Liver (tissue), 7 donors: ENCODE measurements at regions not wholly inside any gene's neighbourhood (a gene's known extent, or its start where the extent isn't known, plus 50 kb on each side); places are given as distances from the start of the nearest gene placed in this dataset.

ENCODE experiments used
- DNase-seq: peaks from one replicate; pipeline ENCODE4 v3.0.0-alpha.2; 2017; ENCODE audit warnings: low spot score
- H3K27ac ChIP-seq, 2 donors: one replicate each; pipeline ENCODE4 v1.7.0; 2013; ENCODE audit warnings: inconsistent platforms in 2 of 2, low read length in 2 of 2, control low read depth in 1 of 2, low read depth in 1 of 2, mild to moderate bottlenecking in 1 of 2
- H3K27me3 ChIP-seq, 4 donors: one replicate each; pipeline versions ENCODE4 v1.6.1 to v1.7.0; 2013; ENCODE audit warnings: low read length in 3 of 4, inconsistent platforms in 1 of 4, mild to moderate bottlenecking in 1 of 4, moderate library complexity in 1 of 4; ENCODE audit not compliant: control insufficient read depth in 4 of 4, insufficient read depth in 4 of 4
- H3K36me3 ChIP-seq, 4 donors: one replicate each; pipeline versions ENCODE4 v1.6.1 to v1.7.0; 2013; ENCODE audit warnings: low read length in 3 of 4, mild to moderate bottlenecking in 3 of 4, low read depth in 1 of 4, moderate library complexity in 1 of 4; ENCODE audit not compliant: control insufficient read depth in 4 of 4, insufficient read depth in 3 of 4
- H3K4me1 ChIP-seq, 4 donors: one replicate each; pipeline versions ENCODE4 v1.6.1 to v1.7.0; 2013; ENCODE audit warnings: low read length in 3 of 4, mild to moderate bottlenecking in 3 of 4, moderate library complexity in 1 of 4; ENCODE audit not compliant: control insufficient read depth in 4 of 4, insufficient read depth in 4 of 4
- H3K4me3 ChIP-seq, 3 donors: one replicate each; pipeline versions ENCODE4 v1.6.1 to v1.7.0; 2013; ENCODE audit warnings: low read length in 3 of 3, control low read depth in 1 of 3, low read depth in 1 of 3, mild to moderate bottlenecking in 1 of 3
- H3K9ac ChIP-seq, 2 donors: one replicate each; pipeline ENCODE4 v1.7.0; 2013; ENCODE audit warnings: low read length in 2 of 2, mild to moderate bottlenecking in 2 of 2, moderate library complexity in 2 of 2, control low read depth in 1 of 2, low read depth in 1 of 2
- H3K9me3 ChIP-seq, 4 donors: one replicate each; pipeline versions ENCODE4 v1.6.1 to v1.7.0; 2013; ENCODE audit warnings: low read length in 3 of 4; ENCODE audit not compliant: control insufficient read depth in 4 of 4
- EGR1 ChIP-seq, 2 donors: IDR thresholded peaks; 2 replicates each; pipeline ENCODE4 v1.6.1; 2016 to 2018; ENCODE audit warnings: antibody characterized with exemption in 2 of 2, low read depth in 2 of 2
- FOXA2 ChIP-seq: IDR thresholded peaks from 2 replicates; pipeline ENCODE4 v1.6.1; 2016; ENCODE audit warnings: antibody characterized with exemption
- GABPA ChIP-seq, 2 donors: IDR thresholded peaks in 1 of 2; conservative IDR thresholded peaks in 1 of 2; 2 replicates each; pipeline ENCODE4 v1.6.1; 2016; ENCODE audit warnings: antibody characterized with exemption in 2 of 2, mild to moderate bottlenecking in 1 of 2, moderate library complexity in 1 of 2
- HNF4A ChIP-seq, 2 donors: conservative IDR thresholded peaks; 2 replicates each; pipeline ENCODE4 v1.6.1; 2016; ENCODE audit warnings: antibody characterized with exemption in 2 of 2, mild to moderate bottlenecking in 2 of 2
- HNF4G ChIP-seq: IDR thresholded peaks from 2 replicates; pipeline ENCODE4 v1.6.1; 2016; ENCODE audit warnings: antibody characterized with exemption
- JUND ChIP-seq, 2 donors: IDR thresholded peaks; 2 replicates each; pipeline ENCODE4 v1.6.1; 2016; ENCODE audit warnings: antibody characterized with exemption in 2 of 2
- NR2F2 ChIP-seq: IDR thresholded peaks from 2 replicates; pipeline ENCODE4 v1.6.1; 2016; ENCODE audit warnings: antibody characterized with exemption
- RAD21 ChIP-seq, 2 donors: IDR thresholded peaks; 2 replicates each; pipeline ENCODE4 v1.6.1; 2016; ENCODE audit warnings: antibody characterized with exemption in 2 of 2, mild to moderate bottlenecking in 2 of 2
- RXRA ChIP-seq, 2 donors: IDR thresholded peaks; 2 replicates each; pipeline ENCODE4 v1.6.1; 2017 to 2018; ENCODE audit warnings: antibody characterized with exemption in 2 of 2, mild to moderate bottlenecking in 1 of 2
- SP1 ChIP-seq: IDR thresholded peaks from 2 replicates; pipeline ENCODE4 v1.6.1; 2018; ENCODE audit warnings: antibody characterized with exemption, mild to moderate bottlenecking
- TAF1 ChIP-seq: conservative IDR thresholded peaks from 2 replicates; pipeline ENCODE4 v1.6.1; 2016; ENCODE audit warnings: antibody characterized with exemption, mild to moderate bottlenecking
- WGBS: extraction: QIAGEN DNeasy Blood & Tissue Kit; methylation state at CpG from one replicate; pipeline ENCODE4 v1.1.7; 2013; 5-methylcytosine and 5-hydroxymethylcytosine counted together
- TF ChIP-seq, protein P1 (sequence below): IDR thresholded peaks from 2 replicates; pipeline ENCODE4 v1.6.1; 2016; ENCODE audit warnings: antibody characterized with exemption
- TF ChIP-seq, protein P2 (sequence below): IDR thresholded peaks from 2 replicates; pipeline ENCODE4 v1.6.1; 2016; ENCODE audit warnings: antibody characterized with exemption
- TF ChIP-seq, protein P3 (sequence below): IDR thresholded peaks from 2 replicates; pipeline ENCODE4 v1.6.1; 2016; ENCODE audit warnings: antibody characterized with exemption, mild to moderate bottlenecking
- TF ChIP-seq, protein P4 (sequence below): IDR thresholded peaks from 2 replicates; pipeline ENCODE4 v1.6.1; 2016; ENCODE audit warnings: antibody characterized with exemption
- donor health status: healthy.
- donor health status: healthy.
- donor health status: healthy.
- donor health status: healthy.

DNA sequence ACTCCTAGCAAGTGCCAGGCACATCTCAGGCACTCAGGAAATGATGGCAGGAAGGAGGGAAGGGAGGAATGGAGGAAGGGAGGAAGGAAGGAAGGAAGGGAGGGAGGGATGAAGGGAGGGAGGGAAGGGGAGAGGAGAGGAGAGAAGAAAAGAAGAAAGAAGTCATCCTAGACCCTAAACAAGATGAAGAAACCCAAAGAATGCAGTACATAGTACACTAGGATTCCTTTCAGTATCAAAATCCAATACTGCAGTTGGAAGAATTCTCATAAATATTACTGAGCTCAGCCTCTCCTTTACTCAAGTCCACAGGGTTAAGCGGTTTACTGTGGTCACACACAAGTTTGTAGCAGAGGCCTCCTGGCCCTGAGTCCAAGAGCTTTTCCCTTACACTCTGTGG is 155.7 kb upstream of the ETAA1 start:
- peaks cover 0 to 3% (median 0%) of the 10 kb centered on the region in 4 donors for H3K27me3 ChIP-seq
- TF ChIP-seq, protein P1, sequence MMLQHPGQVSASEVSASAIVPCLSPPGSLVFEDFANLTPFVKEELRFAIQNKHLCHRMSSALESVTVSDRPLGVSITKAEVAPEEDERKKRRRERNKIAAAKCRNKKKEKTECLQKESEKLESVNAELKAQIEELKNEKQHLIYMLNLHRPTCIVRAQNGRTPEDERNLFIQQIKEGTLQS, result no peak
- TF ChIP-seq SP1 (no peak), HNF4A (conservative IDR thresholded peaks at IDR 0.05) (no peak), HNF4G (no peak), NR2F2 (no peak), GABPA (IDR thresholded peaks at IDR 0.05 in 1 of 2, conservative IDR thresholded peaks at IDR 0.05 in 1 of 2) (no peak), FOXA2 (no peak), JUND (IDR thresholded peaks at IDR 0.05) (no peak), RAD21 (IDR thresholded peaks at IDR 0.05) (no peak), TAF1 (no peak), RXRA (IDR thresholded peaks at IDR 0.05) (no peak), EGR1 (IDR thresholded peaks at IDR 0.05; ENCODE audit: low read depth in 2 of 2) (no peak)
- TF ChIP-seq, protein P2, sequence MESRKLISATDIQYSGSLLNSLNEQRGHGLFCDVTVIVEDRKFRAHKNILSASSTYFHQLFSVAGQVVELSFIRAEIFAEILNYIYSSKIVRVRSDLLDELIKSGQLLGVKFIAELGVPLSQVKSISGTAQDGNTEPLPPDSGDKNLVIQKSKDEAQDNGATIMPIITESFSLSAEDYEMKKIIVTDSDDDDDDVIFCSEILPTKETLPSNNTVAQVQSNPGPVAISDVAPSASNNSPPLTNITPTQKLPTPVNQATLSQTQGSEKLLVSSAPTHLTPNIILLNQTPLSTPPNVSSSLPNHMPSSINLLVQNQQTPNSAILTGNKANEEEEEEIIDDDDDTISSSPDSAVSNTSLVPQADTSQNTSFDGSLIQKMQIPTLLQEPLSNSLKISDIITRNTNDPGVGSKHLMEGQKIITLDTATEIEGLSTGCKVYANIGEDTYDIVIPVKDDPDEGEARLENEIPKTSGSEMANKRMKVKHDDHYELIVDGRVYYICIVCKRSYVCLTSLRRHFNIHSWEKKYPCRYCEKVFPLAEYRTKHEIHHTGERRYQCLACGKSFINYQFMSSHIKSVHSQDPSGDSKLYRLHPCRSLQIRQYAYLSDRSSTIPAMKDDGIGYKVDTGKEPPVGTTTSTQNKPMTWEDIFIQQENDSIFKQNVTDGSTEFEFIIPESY, result no peak
- TF ChIP-seq, protein P3, sequence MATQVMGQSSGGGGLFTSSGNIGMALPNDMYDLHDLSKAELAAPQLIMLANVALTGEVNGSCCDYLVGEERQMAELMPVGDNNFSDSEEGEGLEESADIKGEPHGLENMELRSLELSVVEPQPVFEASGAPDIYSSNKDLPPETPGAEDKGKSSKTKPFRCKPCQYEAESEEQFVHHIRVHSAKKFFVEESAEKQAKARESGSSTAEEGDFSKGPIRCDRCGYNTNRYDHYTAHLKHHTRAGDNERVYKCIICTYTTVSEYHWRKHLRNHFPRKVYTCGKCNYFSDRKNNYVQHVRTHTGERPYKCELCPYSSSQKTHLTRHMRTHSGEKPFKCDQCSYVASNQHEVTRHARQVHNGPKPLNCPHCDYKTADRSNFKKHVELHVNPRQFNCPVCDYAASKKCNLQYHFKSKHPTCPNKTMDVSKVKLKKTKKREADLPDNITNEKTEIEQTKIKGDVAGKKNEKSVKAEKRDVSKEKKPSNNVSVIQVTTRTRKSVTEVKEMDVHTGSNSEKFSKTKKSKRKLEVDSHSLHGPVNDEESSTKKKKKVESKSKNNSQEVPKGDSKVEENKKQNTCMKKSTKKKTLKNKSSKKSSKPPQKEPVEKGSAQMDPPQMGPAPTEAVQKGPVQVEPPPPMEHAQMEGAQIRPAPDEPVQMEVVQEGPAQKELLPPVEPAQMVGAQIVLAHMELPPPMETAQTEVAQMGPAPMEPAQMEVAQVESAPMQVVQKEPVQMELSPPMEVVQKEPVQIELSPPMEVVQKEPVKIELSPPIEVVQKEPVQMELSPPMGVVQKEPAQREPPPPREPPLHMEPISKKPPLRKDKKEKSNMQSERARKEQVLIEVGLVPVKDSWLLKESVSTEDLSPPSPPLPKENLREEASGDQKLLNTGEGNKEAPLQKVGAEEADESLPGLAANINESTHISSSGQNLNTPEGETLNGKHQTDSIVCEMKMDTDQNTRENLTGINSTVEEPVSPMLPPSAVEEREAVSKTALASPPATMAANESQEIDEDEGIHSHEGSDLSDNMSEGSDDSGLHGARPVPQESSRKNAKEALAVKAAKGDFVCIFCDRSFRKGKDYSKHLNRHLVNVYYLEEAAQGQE, result no peak
- H3K36me3 ChIP-seq, result no peaks in the 10 kb centered on the region
- no peak overlapping the region for H3K9ac ChIP-seq
- H3K4me1 ChIP-seq, result no peaks in the 10 kb centered on the region
- no peak for DNase-seq
- H3K27ac ChIP-seq, result no peak overlapping the region
- H3K4me3 ChIP-seq, result no peak overlapping the region
- no peaks in the 10 kb centered on the region for H3K9me3 ChIP-seq
- WGBS, result 87% methylated on average over 1 of the region's 1 CpG

DNA sequence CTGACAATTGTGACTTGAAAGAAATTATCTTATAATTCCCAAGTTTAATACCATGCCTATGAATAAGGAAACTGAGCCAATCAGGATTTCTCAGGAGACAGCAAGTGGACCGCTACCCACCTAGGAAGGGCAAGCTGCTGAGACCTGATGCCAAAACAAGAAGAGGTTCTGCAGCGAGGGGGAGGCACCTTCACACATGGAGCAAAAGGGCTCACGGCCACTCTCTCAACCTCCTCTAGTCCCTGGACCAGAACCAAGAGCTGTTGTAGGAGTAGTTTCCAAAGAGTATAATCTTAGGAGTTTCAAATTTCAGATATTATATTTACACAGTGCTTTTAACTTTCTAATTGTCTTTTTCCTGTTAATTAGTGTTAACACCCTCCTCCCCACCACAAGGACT is 154.7 kb upstream of the ETAA1 start:
- Histone ChIP-seq H3K9me3 (no peaks in the 10 kb centered on the region), H3K4me1 (no peaks in the 10 kb centered on the region), H3K27me3 (peaks cover 0 to 3% (median 0%) of the 10 kb centered on the region in 4 donors), H3K9ac (no peak overlapping the region), H3K4me3 (no peak overlapping the region), H3K27ac (no peak overlapping the region), H3K36me3 (no peaks in the 10 kb centered on the region)
- WGBS, result 90% methylated on average over 3 of the region's 3 CpGs
- TF ChIP-seq, protein P4, sequence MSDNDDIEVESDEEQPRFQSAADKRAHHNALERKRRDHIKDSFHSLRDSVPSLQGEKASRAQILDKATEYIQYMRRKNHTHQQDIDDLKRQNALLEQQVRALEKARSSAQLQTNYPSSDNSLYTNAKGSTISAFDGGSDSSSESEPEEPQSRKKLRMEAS, result no peak
- TF ChIP-seq, protein P3, result no peak
- no peak for TF ChIP-seq HNF4A (conservative IDR thresholded peaks at IDR 0.05)
- DNase-seq, result no peak
